Left forelimb (tissue), 1 donor: ENCODE measurements at regions not wholly inside any gene's neighbourhood (a gene's known extent, or its start where the extent isn't known, plus 50 kb on each side); places are given as distances from the start of the nearest gene placed in this dataset.
"Not testable (repeated sequence)": the region's sequence is repeated elsewhere in the genome, so short reads cannot be mapped to it uniquely, and the experiment has no call there.

Experiments
- DNase-seq: peaks from one replicate; pipeline ENCODE4 v3.0.0-alpha.2; 2018; ENCODE audit warnings: low spot score

DNA sequence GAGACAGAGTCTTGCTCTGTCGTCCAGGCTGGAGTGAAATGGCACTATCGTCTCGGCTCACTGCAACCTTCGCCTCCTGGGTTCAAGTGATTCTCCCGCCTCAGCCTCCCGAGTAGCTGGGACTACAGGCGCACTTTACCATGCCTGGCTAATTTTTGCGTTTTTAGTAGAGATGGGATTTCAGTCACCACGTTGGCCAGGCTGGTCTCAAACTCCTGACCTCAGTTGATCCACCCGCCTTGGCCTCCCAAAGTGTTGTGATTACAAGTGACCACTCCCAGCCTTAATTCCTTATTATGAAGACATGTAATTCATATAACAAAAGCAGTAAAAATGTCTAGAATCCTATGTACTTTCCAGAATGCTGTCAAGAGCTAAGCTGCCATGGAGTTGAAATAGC, 434.5 kb upstream of the ZNG1F start:
- DNase-seq = not testable (repeated sequence)

GRCh38 chr9:41619254-41619653, 430.1 kb upstream of the ZNG1F start:
- not testable (repeated sequence) for DNase-seq

DNA sequence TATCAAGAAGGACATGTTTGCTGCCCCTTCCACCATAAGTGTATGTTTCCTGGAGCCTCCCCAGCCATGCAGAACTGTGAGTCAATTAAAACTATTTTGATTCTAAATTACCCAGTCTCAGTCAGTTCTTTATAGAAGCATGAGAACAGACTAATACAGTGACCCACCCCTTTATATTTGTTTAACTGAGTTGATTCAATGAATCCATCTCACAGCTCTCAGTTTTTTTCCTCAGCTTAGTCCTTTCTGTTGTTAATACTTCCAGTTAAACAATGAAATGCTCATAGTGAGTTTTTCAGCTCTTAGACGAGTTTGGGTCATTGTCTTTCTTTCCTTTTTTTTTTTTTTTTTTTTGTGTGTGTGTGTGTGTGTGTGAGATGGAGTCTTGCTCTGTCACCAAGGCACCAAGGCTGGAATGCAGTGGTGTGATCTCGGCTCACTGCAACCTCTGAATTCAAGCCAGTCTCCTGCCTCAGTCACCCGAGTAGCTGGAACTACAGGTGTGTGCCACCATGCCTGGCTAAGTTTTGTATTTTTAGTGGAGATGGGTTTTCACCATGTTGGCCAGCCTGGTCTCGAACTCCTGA, 417.9 kb upstream of the ZNG1F start:
- not testable (repeated sequence) for DNase-seq

DNA sequence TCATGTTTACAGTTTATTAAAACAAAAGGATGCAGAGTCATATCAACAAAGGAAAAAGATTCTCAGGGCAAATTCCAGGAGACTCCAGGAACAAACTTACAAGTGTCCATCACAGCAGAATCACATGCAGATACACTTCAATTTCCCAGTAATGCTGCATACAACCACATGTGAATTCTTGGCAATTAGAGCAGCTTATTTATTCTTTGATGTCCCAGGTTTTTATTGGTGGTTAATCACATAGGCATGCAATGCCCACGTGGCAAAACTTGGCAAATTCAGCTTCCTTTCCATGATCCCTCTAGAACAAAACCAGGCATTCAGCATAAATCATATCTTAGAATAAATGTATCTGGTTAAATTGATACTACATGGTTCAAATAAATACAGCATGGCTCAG, 376.5 kb upstream of the ZNG1F start:
- DNase-seq = not testable (repeated sequence)
